ENCODE measurements at regions not wholly inside any gene's neighbourhood (a gene's known extent, or its start where the extent isn't known, plus 50 kb on each side); places are given as distances from the start of the nearest gene placed in this dataset.

DNA sequence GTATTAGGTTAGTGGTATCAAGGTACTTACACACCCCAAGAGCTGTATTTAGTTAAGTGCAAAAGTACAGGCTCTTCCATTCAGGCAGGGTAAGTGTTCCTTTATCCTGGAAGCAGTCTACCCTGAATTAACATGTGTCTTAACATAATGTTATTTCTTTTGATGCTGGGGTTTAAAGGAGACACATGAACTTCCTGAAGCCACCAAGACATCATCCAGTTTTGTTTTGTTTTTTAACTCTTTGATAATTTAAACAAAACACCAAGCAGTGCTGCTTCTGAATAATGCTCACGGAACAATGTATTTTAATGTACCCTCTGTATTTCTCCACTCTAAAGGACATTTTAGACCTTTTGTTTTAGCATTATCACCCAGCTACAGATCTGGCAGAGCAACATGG, 50.5 kb upstream of the PLCB4 start:
- H3K4me1 ChIP-seq (replicated peaks in 1 of 2; ENCODE audit: control insufficient read depth in 2 of 2, insufficient read depth in 2 of 2, low read length in 2 of 2) = no peaks in the 10 kb centered on the region
- WGBS (ENCODE audit: insufficient coverage, low coverage, missing lambda C conversion rate) = 0% methylated on average over 1 of the region's 1 CpG
- ChIA-PET POLR2A (no interaction called here), CTCF (ENCODE audit: low intra/inter-chr PET ratio) (no interaction called here)
- no TSS peak for BruUV-seq (replicated peaks)
- no peaks in the 10 kb centered on the region for H3K79me2 ChIP-seq (ENCODE audit: control insufficient read depth, insufficient read depth, low read length)
- H3K36me3 ChIP-seq (ENCODE audit: control insufficient read depth, insufficient read depth, low read length) = no peaks in the 10 kb centered on the region
- no peak for DNase-seq (ENCODE audit: extremely low read depth in 1 of 4, low spot score in 3 of 4)
- H3K27me3 ChIP-seq (ENCODE audit: control insufficient read depth in 2 of 2, insufficient read depth in 2 of 2, low read length in 2 of 2) = no peaks in the 10 kb centered on the region
- H4K20me1 ChIP-seq (replicated peaks; ENCODE audit: control insufficient read depth, insufficient read depth, low read length) = no peaks in the 10 kb centered on the region
- no peaks in the 10 kb centered on the region for H3K9me1 ChIP-seq (ENCODE audit: control insufficient read depth, insufficient read depth, low read length)
- no peak overlapping the region for H3K9ac ChIP-seq (ENCODE audit: insufficient read depth in 1 of 2, low read depth in 2 of 2, low read length in 2 of 2)
- no peak for ATAC-seq
- H3K9me3 ChIP-seq (replicated peaks; ENCODE audit: control insufficient read depth, insufficient read depth, low read depth, low read length) = no peaks in the 10 kb centered on the region
- FAIRE-seq = no peak
- intact Hi-C loops (cut with micrococcal nuclease) = no loop called here
- H3K4me2 ChIP-seq (ENCODE audit: insufficient read depth, low read length) = no peak overlapping the region
- H2AFZ ChIP-seq (ENCODE audit: low read depth, low read length) = no peak overlapping the region
- H3K27ac ChIP-seq (ENCODE audit: extremely low read depth, low read depth, low read length) = no peak overlapping the region
- H3K4me3 ChIP-seq = no peak overlapping the region
- in situ Hi-C loops (cut with MboI) = no loop called here
- TF ChIP-seq PHB2 (IDR thresholded peaks at IDR 0.05; ENCODE audit: low read depth) (no peak), C11orf30 (IDR thresholded peaks at IDR 0.05; ENCODE audit: low read depth) (no peak), AFF1 (IDR thresholded peaks at IDR 0.05; ENCODE audit: low read depth in 1 of 2, partially characterized antibody in 2 of 2) (no peak), HDAC6 (IDR thresholded peaks at IDR 0.05; ENCODE audit: low read depth, low read length) (no peak), GATAD2A (IDR thresholded peaks at IDR 0.05) (no peak), MNT (conservative IDR thresholded peaks at IDR 0.05) (no peak), CXXC5 (CRISPR knock-in tag; IDR thresholded peaks at IDR 0.05) (no peak), CBX3 (IDR thresholded peaks at IDR 0.05; ENCODE audit: borderline replicate concordance in 1 of 2, low read length in 2 of 2) (no peak), RBFOX2 (IDR thresholded peaks at IDR 0.05; ENCODE audit: low read depth, low read length) (no peak), ATF3 (IDR thresholded peaks at IDR 0.05) (no peak), ATF3 (CRISPR knock-in tag; conservative IDR thresholded peaks at IDR 0.05) (no peak), ZNF586 (CRISPR knock-in tag; conservative IDR thresholded peaks at IDR 0.05) (no peak)
- TF ChIP-seq, protein P1, sequence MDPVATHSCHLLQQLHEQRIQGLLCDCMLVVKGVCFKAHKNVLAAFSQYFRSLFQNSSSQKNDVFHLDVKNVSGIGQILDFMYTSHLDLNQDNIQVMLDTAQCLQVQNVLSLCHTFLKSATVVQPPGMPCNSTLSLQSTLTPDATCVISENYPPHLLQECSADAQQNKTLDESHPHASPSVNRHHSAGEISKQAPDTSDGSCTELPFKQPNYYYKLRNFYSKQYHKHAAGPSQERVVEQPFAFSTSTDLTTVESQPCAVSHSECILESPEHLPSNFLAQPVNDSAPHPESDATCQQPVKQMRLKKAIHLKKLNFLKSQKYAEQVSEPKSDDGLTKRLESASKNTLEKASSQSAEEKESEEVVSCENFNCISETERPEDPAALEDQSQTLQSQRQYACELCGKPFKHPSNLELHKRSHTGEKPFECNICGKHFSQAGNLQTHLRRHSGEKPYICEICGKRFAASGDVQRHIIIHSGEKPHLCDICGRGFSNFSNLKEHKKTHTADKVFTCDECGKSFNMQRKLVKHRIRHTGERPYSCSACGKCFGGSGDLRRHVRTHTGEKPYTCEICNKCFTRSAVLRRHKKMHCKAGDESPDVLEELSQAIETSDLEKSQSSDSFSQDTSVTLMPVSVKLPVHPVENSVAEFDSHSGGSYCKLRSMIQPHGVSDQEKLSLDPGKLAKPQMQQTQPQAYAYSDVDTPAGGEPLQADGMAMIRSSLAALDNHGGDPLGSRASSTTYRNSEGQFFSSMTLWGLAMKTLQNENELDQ (CRISPR knock-in tag; IDR thresholded peaks at IDR 0.05; ENCODE audit: borderline replicate concordance) = no peak
- TF ChIP-seq, protein P2, sequence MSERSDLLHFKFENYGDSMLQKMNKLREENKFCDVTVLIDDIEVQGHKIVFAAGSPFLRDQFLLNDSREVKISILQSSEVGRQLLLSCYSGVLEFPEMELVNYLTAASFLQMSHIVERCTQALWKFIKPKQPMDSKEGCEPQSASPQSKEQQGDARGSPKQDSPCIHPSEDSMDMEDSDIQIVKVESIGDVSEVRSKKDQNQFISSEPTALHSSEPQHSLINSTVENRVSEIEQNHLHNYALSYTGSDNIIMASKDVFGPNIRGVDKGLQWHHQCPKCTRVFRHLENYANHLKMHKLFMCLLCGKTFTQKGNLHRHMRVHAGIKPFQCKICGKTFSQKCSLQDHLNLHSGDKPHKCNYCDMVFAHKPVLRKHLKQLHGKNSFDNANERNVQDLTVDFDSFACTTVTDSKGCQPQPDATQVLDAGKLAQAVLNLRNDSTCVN (CRISPR knock-in tag; IDR thresholded peaks at IDR 0.05) = no peak

All from K562 (cell line).